Sciatic nerve (tissue), 2 donors: ENCODE measurements at regions not wholly inside any gene's neighbourhood (a gene's known extent, or its start where the extent isn't known, plus 50 kb on each side); places are given as distances from the start of the nearest gene placed in this dataset.
A peak's percentile ranks its signal among the peaks of the same experiment; 100 is the strongest.

Experiments
- ATAC-seq: fragments of 200-7000 bp; cut with Tn5 transposase; one replicate; pipeline ENCODE4 v1.9.1; 2020; ENCODE audit warnings: mild to moderate bottlenecking, moderate library complexity
- DNase-seq: peaks from one replicate; pipeline ENCODE4 v3.0.0-alpha.2; 2020; ENCODE audit warnings: low spot score
- intact Hi-C: fragments of 100-400 bp; cut with DNase I; formaldehyde crosslinking; loops from one replicate; pipeline ENCODE4 v1.14.2; 2022
- donor health status: DM: no; HTN: no; CAD: no.
- donor health status: DM: no; HTN: no; CAD: no.

DNA sequence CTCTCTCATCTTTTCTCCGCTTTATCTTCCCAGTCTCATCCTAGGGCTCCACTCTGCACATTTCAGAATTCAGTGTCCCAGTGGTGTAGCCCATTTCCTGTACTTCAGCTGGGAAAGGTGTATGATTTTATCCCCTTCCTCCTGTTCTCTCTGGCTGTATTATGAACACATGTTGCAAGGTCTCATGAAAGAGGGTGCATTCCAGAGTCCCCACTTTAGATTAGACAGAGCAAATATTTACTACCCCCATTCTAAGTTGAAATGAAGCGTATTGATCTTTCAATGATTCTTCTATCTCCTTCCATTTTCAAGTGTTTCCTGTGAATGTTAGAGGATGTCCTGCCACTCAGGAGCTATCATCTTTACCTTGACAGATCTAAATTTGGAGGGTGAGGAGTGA, 123.2 kb downstream of the WIF1 start:
- no peak for DNase-seq
- intact Hi-C loops = no loop called here
- ATAC-seq = no peak

DNA sequence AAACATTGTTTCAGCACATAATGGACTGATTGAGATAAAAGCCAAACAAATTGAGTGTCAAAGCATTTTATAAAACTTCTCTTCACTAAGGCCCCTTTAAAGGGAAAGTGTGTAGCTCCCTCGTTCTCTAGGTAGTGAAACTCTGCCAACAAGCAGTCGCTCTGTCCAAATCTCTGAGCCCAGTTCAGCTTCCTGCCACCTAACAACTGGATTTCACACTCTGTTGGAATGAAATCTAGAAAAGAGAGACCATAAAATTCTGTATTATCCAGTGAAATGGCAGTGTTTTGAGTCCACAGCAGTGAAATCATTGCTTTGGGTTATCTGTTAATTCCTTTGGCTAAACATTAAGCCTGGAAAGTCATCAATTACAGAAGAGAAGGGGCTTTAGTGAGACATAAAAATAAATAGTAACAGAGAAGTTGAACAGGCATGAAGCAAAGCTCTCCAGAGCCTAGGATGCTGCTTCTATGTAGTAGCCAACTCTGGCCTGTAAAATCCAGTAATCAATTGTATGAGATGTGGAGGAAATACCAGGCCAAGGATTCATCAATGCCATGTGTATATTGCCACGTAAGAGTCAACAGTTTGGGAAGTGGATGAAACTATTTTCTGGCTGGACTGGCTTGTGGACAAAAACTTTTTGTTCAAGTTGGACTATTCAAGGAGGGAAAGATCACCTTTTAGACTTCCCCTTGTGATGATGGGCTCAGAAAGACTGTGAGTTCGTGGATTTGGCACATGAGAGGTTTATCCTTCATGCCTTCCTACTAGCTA, 122.5 kb downstream of the WIF1 start:
- intact Hi-C loops = no loop called here
- DNase-seq (no peak), ATAC-seq (peak; percentile 63)

DNA sequence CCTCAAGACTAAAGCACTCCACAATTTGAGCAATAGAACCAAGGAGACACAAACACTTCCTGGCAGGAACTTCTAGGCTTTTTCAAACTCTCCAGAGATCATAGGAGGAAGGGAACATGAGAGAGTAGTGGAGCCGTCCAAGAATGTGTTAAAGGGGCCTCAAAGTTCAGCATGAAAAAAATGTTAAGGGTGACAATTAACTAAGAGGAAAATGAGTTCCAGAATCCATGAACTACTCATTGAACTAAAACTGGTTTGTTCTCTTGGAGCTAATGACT, 122.0 kb downstream of the WIF1 start:
- intact Hi-C loops = no loop called here
- DNase-seq (no peak), ATAC-seq (no peak)
